SK-N-SH (cell line): ENCODE measurements at regions not wholly inside any gene's neighbourhood (a gene's known extent, or its start where the extent isn't known, plus 50 kb on each side); places are given as distances from the start of the nearest gene placed in this dataset.

ENCODE experiments used
- CTCF ChIA-PET: fragments of 300-600, 350-600 bp; formaldehyde crosslinking; extraction: SDS; loops from one replicate; lab custom pipeline; 2021; lab: Yijun Ruan, JAX
- POLR2A ChIA-PET: fragments of 350-600 bp; sonication (Branson Sonifier 250); formaldehyde crosslinking; extraction: SDS; loops from one replicate; lab custom pipeline; 2020; ENCODE audit warnings: antibody characterized with exemption, inconsistent platforms; lab: Yijun Ruan, JAX
- DNase-seq: peaks from one replicate; pipeline ENCODE4 v3.0.0; 2012
- H2AFZ ChIP-seq: fragments of 200-600 bp; sonication (generic); 2 replicates; pipeline ENCODE4 v1.8.1; 2016; ENCODE audit warnings: antibody characterized with exemption, mild to moderate bottlenecking, low read depth
- H3F3A ChIP-seq: fragments of 200-600 bp; sonication (generic); replicated peaks from 2 replicates; pipeline ENCODE3; 2016; ENCODE audit warnings: antibody characterized with exemption, mild to moderate bottlenecking; ENCODE audit not compliant: insufficient read depth
- H3K27ac ChIP-seq, 2 experiments: fragments of 200-500 bp in 1 of 2; fragments of 200-600 bp in 1 of 2; sonication (Bioruptor generic) in 1 of 2; sonication (generic), shearing (Covaris generic) in 1 of 2; 2 replicates each; pipeline versions ENCODE4 v1.5.1 to v1.6.1; 2014 to 2016; ENCODE audit warnings: low read depth in 2 of 2, inconsistent platforms in 1 of 2, low read length in 1 of 2, mild to moderate bottlenecking in 1 of 2, mixed read lengths in 1 of 2
- H3K27me3 ChIP-seq: fragments of 200-600 bp; sonication (generic), shearing (Covaris generic); 2 replicates; pipeline ENCODE4 v1.6.1; 2016; ENCODE audit warnings: mixed run types; ENCODE audit not compliant: insufficient read depth
- H3K36me3 ChIP-seq, 2 experiments: fragments of 200-500 bp in 1 of 2; fragments of 200-600 bp in 1 of 2; sonication (Bioruptor generic) in 1 of 2; sonication (generic) in 1 of 2; replicated peaks in 1 of 2; 2 replicates each; pipeline versions ENCODE3 to v1.5.1; 2014 to 2016; ENCODE audit warnings: low read length in 1 of 2, mild to moderate bottlenecking in 1 of 2; ENCODE audit not compliant: insufficient read depth in 2 of 2, control insufficient read depth in 1 of 2
- H3K4me1 ChIP-seq, 2 experiments: fragments of 200-500 bp in 1 of 2; fragments of 200-600 bp in 1 of 2; sonication (Bioruptor generic) in 1 of 2; sonication (generic), shearing (Covaris generic) in 1 of 2; 2 replicates each; pipeline versions ENCODE4 v1.5.1 to v1.6.1; 2014 to 2016; ENCODE audit warnings: low read depth in 1 of 2, low read length in 1 of 2, mixed run types in 1 of 2; ENCODE audit not compliant: insufficient read depth in 2 of 2, control insufficient read depth in 1 of 2
- H3K4me2 ChIP-seq: fragments of 200-600 bp; sonication (generic), shearing (Covaris generic); 2 replicates; pipeline ENCODE4 v1.6.1; 2017; ENCODE audit warnings: mixed run types
- H3K4me3 ChIP-seq, 2 experiments: fragments of 200-500 bp in 1 of 2; fragments of 200-600 bp in 1 of 2; sonication (Bioruptor generic) in 1 of 2; sonication (generic), shearing (Covaris generic) in 1 of 2; 2 replicates each; pipeline versions ENCODE4 v1.5.1 to v1.8.1; 2014 to 2016; ENCODE audit warnings: low read depth in 2 of 2, inconsistent platforms in 1 of 2, low read length in 1 of 2, mild to moderate bottlenecking in 1 of 2, mixed read lengths in 1 of 2, moderate library complexity in 1 of 2
- H3K79me2 ChIP-seq: fragments of 200-600 bp; sonication (generic); 2 replicates; pipeline ENCODE4 v1.8.1; 2017; ENCODE audit warnings: mild to moderate bottlenecking; ENCODE audit not compliant: insufficient read depth
- H3K9ac ChIP-seq: fragments of 200-600 bp; sonication (generic); 2 replicates; pipeline ENCODE4 v1.6.1; 2017; ENCODE audit warnings: mixed run types
- H3K9me2 ChIP-seq: fragments of 200-600 bp; sonication (generic); 2 replicates; pipeline ENCODE4 v1.6.1; 2017; ENCODE audit warnings: mixed run types
- H3K9me3 ChIP-seq: fragments of 200-600 bp; sonication (generic); 2 replicates; pipeline ENCODE4 v1.6.1; 2017; ENCODE audit warnings: mixed run types, mild to moderate bottlenecking, moderate library complexity
- H4K20me1 ChIP-seq: fragments of 200-600 bp; sonication (generic); 2 replicates; pipeline ENCODE4 v1.6.1; 2017; ENCODE audit warnings: mild to moderate bottlenecking, mixed run types; ENCODE audit not compliant: insufficient read depth
- CHD2 ChIP-seq: fragments of 150-350 bp; IDR thresholded peaks from 2 replicates; pipeline ENCODE4 v1.6.1; 2018; ENCODE audit warnings: low read length; ENCODE audit not compliant: partially characterized antibody
- EP300 ChIP-seq, 2 experiments: IDR thresholded peaks; 2 replicates each; pipeline versions ENCODE4 v1.4.0 to v1.6.1; 2012; ENCODE audit warnings: borderline replicate concordance in 1 of 2, low read depth in 1 of 2, low read length in 1 of 2
- GATA2 ChIP-seq: sonication (generic); formaldehyde crosslinking; IDR thresholded peaks from 2 replicates; pipeline ENCODE4 v1.5.0; 2020; ENCODE audit warnings: mild to moderate bottlenecking, missing genetic modification reagents
- IRF3 ChIP-seq: fragments of 150-350 bp; IDR thresholded peaks from 2 replicates; pipeline ENCODE4 v1.6.1; 2016; ENCODE audit warnings: mild to moderate bottlenecking, low read depth, low read length
- NFIC ChIP-seq: IDR thresholded peaks from 2 replicates; pipeline ENCODE4 v1.4.0; 2012; ENCODE audit warnings: borderline replicate concordance
- NRF1 ChIP-seq: IDR thresholded peaks from 2 replicates; pipeline ENCODE4 v1.6.1; 2012; ENCODE audit warnings: low read depth, mild to moderate bottlenecking, low read length
- RAD21 ChIP-seq: IDR thresholded peaks from 2 replicates; pipeline ENCODE4 v1.6.1; 2012; ENCODE audit warnings: mild to moderate bottlenecking, low read length
- RCOR1 ChIP-seq: fragments of 150-350 bp; IDR thresholded peaks from 2 replicates; pipeline ENCODE4 v1.6.1; 2017; ENCODE audit warnings: antibody characterized with exemption, low read length
- REST ChIP-seq: IDR thresholded peaks from 2 replicates; pipeline ENCODE4 v1.6.1; 2012; ENCODE audit warnings: mild to moderate bottlenecking, low read depth, low read length, moderate library complexity
- RFX5 ChIP-seq: IDR thresholded peaks from 2 replicates; pipeline ENCODE4 v1.6.1; 2012; ENCODE audit warnings: mild to moderate bottlenecking, improper control_type of control experiment, low read length
- SMC3 ChIP-seq: IDR thresholded peaks from 2 replicates; pipeline ENCODE4 v1.6.1; 2012; ENCODE audit warnings: low read depth, low read length, improper control_type of control experiment
- TAF1 ChIP-seq: IDR thresholded peaks from 2 replicates; pipeline ENCODE4 v1.6.1; 2012; ENCODE audit warnings: low read depth, mild to moderate bottlenecking, low read length, moderate library complexity, borderline replicate concordance
- TCF12 ChIP-seq: IDR thresholded peaks from 2 replicates; pipeline ENCODE4 v1.4.0; 2012
- USF1 ChIP-seq: IDR thresholded peaks from 2 replicates; pipeline ENCODE4 v1.4.0; 2012; ENCODE audit warnings: low read depth, borderline replicate concordance
- USF2 ChIP-seq: fragments of 150-350 bp; IDR thresholded peaks from 2 replicates; pipeline ENCODE4 v1.6.1; 2017; ENCODE audit warnings: antibody characterized with exemption, low read length, low read depth, borderline replicate concordance
- ZBTB33 ChIP-seq: IDR thresholded peaks from 2 replicates; pipeline ENCODE4 v1.4.0; 2012; ENCODE audit warnings: low read depth, borderline replicate concordance

GRCh38 chr1:168431882-168432281 lies 111.9 kb downstream of the XCL2 start:
- H3K4me3 ChIP-seq: no peak overlapping the region
- H3K27ac ChIP-seq: no peak overlapping the region
- POLR2A ChIA-PET: no interaction called here

More at GRCh38 chr1:168431882-168432281, 111.9 kb downstream of the XCL2 start:
- Histone ChIP-seq H3K4me1 (peaks cover 0 to 9% of the 10 kb centered on the region in 2 experiments; a peak in 2 of 4 replicates), H4K20me1 (no peaks in the 10 kb centered on the region), H3F3A (no peaks in the 10 kb centered on the region), H3K36me3 (no peaks in the 10 kb centered on the region), H2AFZ (no peak overlapping the region), H3K4me2 (no peak overlapping the region), H3K27me3 (no peaks in the 10 kb centered on the region), H3K9me2 (no peaks in the 10 kb centered on the region), H3K9me3 (no peaks in the 10 kb centered on the region), H3K9ac (no peak overlapping the region), H3K79me2 (no peaks in the 10 kb centered on the region)
- CTCF ChIA-PET: interaction anchor here (1.2 to 1.3 kb wide), 2 partner anchors 8 to 89 kb away, joined by 4 to 6 read pairs; no protein-coding TSS in a partner anchor
- TF ChIP-seq USF2: no peak
- TF ChIP-seq RCOR1: no peak
- TF ChIP-seq SMC3: no peak
- TF ChIP-seq USF1: no peak
- no peak for TF ChIP-seq RFX5
- TF ChIP-seq TCF12: no peak
- no peak for TF ChIP-seq GATA2 (CRISPR knock-in tag)
- TF ChIP-seq EP300 (IDR thresholded peaks at IDR 0.05; ENCODE audit: borderline replicate concordance in 1 of 2, low read depth in 1 of 2, low read length in 1 of 2): no peak
- TF ChIP-seq REST: no peak
- no peak for TF ChIP-seq NFIC
- TF ChIP-seq CHD2: no peak
- no peak for TF ChIP-seq ZBTB33
- TF ChIP-seq IRF3: no peak
- TF ChIP-seq NRF1: no peak
- TF ChIP-seq RAD21: no peak
- TF ChIP-seq TAF1: no peak
- DNase-seq: no peak
